LNCaP clone FGC (cell line): ENCODE measurements at regions not wholly inside any gene's neighbourhood (a gene's known extent, or its start where the extent isn't known, plus 50 kb on each side); places are given as distances from the start of the nearest gene placed in this dataset.

Experiments used
- DNase-seq: peaks from one replicate; pipeline ENCODE4 v3.0.0-alpha.2; 2011; ENCODE audit warnings: low read depth
- H3K4me3 ChIP-seq: 2 replicates; pipeline ENCODE4 v1.5.1; 2011; ENCODE audit warnings: mild to moderate bottlenecking, low read depth, low read length, control low read depth
- CTCF ChIP-seq: IDR thresholded peaks from 2 replicates; pipeline ENCODE4 v1.5.1; 2012; ENCODE audit warnings: mild to moderate bottlenecking; ENCODE audit not compliant: control insufficient read depth, insufficient read depth; ENCODE audit errors: extremely low read depth

GRCh38 chr6:4585682-4586468 is 190.3 kb upstream of the CDYL start:
- no peak for DNase-seq
- no peak for TF ChIP-seq CTCF
- no peak overlapping the region for H3K4me3 ChIP-seq

- no peak for DNase-seq
- H3K4me3 ChIP-seq: no peak overlapping the region
- no peak for TF ChIP-seq CTCF
Measured at GRCh38 chr6:4584801-4585200, 191.4 kb upstream of the CDYL start.

- H3K4me3 ChIP-seq: no peak overlapping the region
- TF ChIP-seq CTCF: no peak
- DNase-seq: no peak
Measured at GRCh38 chr6:4582506-4583417, 193.4 kb upstream of the CDYL start.

GRCh38 chr6:4581468-4582385 is 194.5 kb upstream of the CDYL start:
- no peak overlapping the region for H3K4me3 ChIP-seq
- no peak for DNase-seq
- TF ChIP-seq CTCF: no peak

GRCh38 chr6:4580361-4580760 is 195.8 kb upstream of the CDYL start:
- no peak for DNase-seq
- no peak for TF ChIP-seq CTCF
- no peak overlapping the region for H3K4me3 ChIP-seq

GRCh38 chr6:4577406-4577805 is 198.8 kb upstream of the CDYL start:
- DNase-seq: peak; percentile 91
- TF ChIP-seq CTCF: no peak

More at GRCh38 chr6:4577406-4577805, 198.8 kb upstream of the CDYL start:
- H3K4me3 ChIP-seq: no peak overlapping the region
